ENCODE measurements at regions not wholly inside any gene's neighbourhood (a gene's known extent, or its start where the extent isn't known, plus 50 kb on each side); places are given as distances from the start of the nearest gene placed in this dataset.

- Histone ChIP-seq H3K27me3 (ENCODE audit: insufficient read depth) (no peaks in the 10 kb centered on the region), H3K36me3 (replicated peaks in 1 of 2; ENCODE audit: control insufficient read depth in 1 of 2, insufficient read depth in 2 of 2, low read length in 1 of 2) (no peaks in the 10 kb centered on the region), H3K79me2 (ENCODE audit: insufficient read depth) (no peaks in the 10 kb centered on the region), H4K20me1 (ENCODE audit: insufficient read depth) (no peaks in the 10 kb centered on the region), H3K4me3 (ENCODE audit: low read depth in 2 of 2, low read length in 1 of 2) (no peak overlapping the region), H3K9me2 (no peaks in the 10 kb centered on the region), H3K9me3 (no peaks in the 10 kb centered on the region), H3K4me1 (ENCODE audit: control insufficient read depth in 1 of 2, insufficient read depth in 2 of 2, low read depth in 1 of 2, low read length in 1 of 2) (no peaks in the 10 kb centered on the region), H3F3A (replicated peaks; ENCODE audit: insufficient read depth) (no peaks in the 10 kb centered on the region), H2AFZ (ENCODE audit: low read depth) (no peak overlapping the region), H3K4me2 (no peak overlapping the region), H3K27ac (ENCODE audit: low read depth in 2 of 2, low read length in 1 of 2) (no peak overlapping the region), H3K9ac (no peak overlapping the region)
- CTCF ChIA-PET: interaction anchor here (0.6 to 1.4 kb wide), 2 partner anchors 93 to 778 kb away, joined by 3 to 4 read pairs; no protein-coding TSS in a partner anchor
- WGBS (ENCODE audit: low lambda C conversion rate): 34% methylated on average over 11 of the region's 11 CpGs
- DNase-seq: no peak
- POLR2A ChIA-PET: no interaction called here
- TF ChIP-seq TEAD4 (IDR thresholded peaks at IDR 0.05; ENCODE audit: borderline replicate concordance, insufficient read depth): no peak
- TF ChIP-seq USF2 (IDR thresholded peaks at IDR 0.05; ENCODE audit: borderline replicate concordance, low read depth, low read length): no peak
- TF ChIP-seq MEF2A (IDR thresholded peaks at IDR 0.05; ENCODE audit: borderline replicate concordance, low read depth): no peak
- no peak for TF ChIP-seq RAD21 (IDR thresholded peaks at IDR 0.05; ENCODE audit: low read length)
- no peak for TF ChIP-seq EP300 (IDR thresholded peaks at IDR 0.05; ENCODE audit: borderline replicate concordance in 1 of 2, low read depth in 1 of 2, low read length in 1 of 2)
- TF ChIP-seq CHD2 (IDR thresholded peaks at IDR 0.05; ENCODE audit: low read length, partially characterized antibody): no peak
- no peak for TF ChIP-seq YY1 (IDR thresholded peaks at IDR 0.05; ENCODE audit: low read depth)
- no peak for TF ChIP-seq REST (IDR thresholded peaks at IDR 0.05; ENCODE audit: low read depth, low read length)
- TF ChIP-seq, protein P1, sequence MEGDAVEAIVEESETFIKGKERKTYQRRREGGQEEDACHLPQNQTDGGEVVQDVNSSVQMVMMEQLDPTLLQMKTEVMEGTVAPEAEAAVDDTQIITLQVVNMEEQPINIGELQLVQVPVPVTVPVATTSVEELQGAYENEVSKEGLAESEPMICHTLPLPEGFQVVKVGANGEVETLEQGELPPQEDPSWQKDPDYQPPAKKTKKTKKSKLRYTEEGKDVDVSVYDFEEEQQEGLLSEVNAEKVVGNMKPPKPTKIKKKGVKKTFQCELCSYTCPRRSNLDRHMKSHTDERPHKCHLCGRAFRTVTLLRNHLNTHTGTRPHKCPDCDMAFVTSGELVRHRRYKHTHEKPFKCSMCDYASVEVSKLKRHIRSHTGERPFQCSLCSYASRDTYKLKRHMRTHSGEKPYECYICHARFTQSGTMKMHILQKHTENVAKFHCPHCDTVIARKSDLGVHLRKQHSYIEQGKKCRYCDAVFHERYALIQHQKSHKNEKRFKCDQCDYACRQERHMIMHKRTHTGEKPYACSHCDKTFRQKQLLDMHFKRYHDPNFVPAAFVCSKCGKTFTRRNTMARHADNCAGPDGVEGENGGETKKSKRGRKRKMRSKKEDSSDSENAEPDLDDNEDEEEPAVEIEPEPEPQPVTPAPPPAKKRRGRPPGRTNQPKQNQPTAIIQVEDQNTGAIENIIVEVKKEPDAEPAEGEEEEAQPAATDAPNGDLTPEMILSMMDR (IDR thresholded peaks at IDR 0.05): no peak
- TF ChIP-seq RXRA (IDR thresholded peaks at IDR 0.05; ENCODE audit: borderline replicate concordance, low read depth): no peak
- no peak for TF ChIP-seq FOSL2 (IDR thresholded peaks at IDR 0.05; ENCODE audit: borderline replicate concordance, low read depth)
- no peak for TF ChIP-seq FOXJ3 (CRISPR knock-in tag; IDR thresholded peaks at IDR 0.05)
- no peak for TF ChIP-seq RCOR1 (IDR thresholded peaks at IDR 0.05; ENCODE audit: low read length)
- no peak for TF ChIP-seq SMC3 (IDR thresholded peaks at IDR 0.05; ENCODE audit: low read depth, low read length)
- no peak for TF ChIP-seq SIN3A (IDR thresholded peaks at IDR 0.05; ENCODE audit: borderline replicate concordance, low read depth, low read length)
- TF ChIP-seq NRF1 (IDR thresholded peaks at IDR 0.05; ENCODE audit: low read depth, low read length): no peak
- TF ChIP-seq TCF12 (IDR thresholded peaks at IDR 0.05): no peak
These were observed 103.4 kb upstream of the SDK1 start for GRCh38 chr7:3197567-3198213.
